ENCODE measurements at regions not wholly inside any gene's neighbourhood (a gene's known extent, or its start where the extent isn't known, plus 50 kb on each side); places are given as distances from the start of the nearest gene placed in this dataset.

GRCh38 chr14:89524990-89525667 is 108.1 kb upstream of the FOXN3 start:
- DNase-seq (ENCODE audit: low read depth): no peak

DNA sequence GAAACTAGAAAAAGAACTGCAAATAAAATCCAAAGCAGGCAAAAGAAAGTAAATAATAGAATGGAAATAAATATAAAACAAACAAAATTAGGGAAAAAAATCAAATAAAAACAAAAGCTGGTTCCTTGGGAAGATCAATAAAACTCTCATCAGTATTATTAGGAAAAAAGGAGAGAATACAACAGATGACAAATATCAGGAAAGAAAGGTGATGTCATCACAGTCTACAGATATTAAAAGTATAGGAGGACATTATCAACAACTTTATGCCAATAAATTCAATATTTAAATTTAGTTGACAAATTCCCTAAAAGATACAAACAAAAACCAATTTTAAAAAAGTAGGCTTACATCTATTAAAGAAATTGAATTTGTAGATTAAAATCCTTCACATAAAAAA is 107.4 kb upstream of the FOXN3 start:
- DNase-seq (ENCODE audit: low read depth): no peak

- no peak for DNase-seq (ENCODE audit: low read depth)
These were observed 105.0 kb upstream of the FOXN3 start for GRCh38 chr14:89521988-89522387.

DNA sequence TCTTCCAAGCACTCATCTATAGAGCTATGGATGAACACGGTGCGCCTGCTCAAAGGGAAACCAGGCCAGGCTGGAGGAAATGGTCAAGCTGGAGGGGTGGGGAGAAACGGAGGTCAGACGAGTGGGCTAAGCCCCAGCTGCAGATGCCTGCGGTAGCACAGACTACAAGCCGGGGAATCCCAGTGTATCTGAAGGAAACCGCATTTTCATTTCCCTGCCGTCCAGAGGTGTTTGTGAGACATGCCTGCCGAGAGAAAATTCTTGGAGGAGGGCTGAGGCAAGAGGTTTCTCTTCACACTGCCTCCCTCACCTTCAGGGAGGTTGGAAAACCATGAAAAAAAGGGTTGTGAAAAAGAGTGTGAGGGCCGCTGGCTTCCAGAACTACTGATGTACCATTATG is 102.0 kb upstream of the FOXN3 start:
- no peak for DNase-seq (ENCODE audit: low read depth)

DNA sequence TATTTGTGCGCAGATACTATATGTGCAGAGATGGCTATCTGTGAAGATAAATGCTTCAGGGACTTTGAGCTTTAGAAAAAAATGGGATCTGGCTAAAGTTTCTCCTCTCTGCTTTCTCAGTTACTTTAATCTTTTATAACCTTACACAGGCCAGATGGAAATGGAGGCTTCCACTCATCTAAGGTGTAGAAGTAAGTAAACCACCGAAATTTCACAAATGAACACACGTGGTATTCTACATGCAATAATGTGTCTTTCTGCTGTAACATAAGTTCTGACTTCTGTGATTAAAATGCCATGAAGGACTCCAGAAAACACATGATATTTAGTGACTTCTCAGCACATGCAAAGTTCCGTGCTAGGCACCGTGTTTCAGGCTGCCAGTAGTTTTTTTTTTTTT is 99.1 kb upstream of the FOXN3 start:
- DNase-seq (ENCODE audit: low read depth): no peak

GRCh38 chr14:89514601-89515000 is 97.6 kb upstream of the FOXN3 start:
- no peak for DNase-seq (ENCODE audit: low read depth)

GRCh38 chr14:89509891-89510290 is 92.9 kb upstream of the FOXN3 start:
- peak; percentile 38 for DNase-seq (ENCODE audit: low read depth)

- no peak for DNase-seq (ENCODE audit: low read depth)
These were observed 91.8 kb upstream of the FOXN3 start for GRCh38 chr14:89508863-89509262.

- peak; percentile 63 for DNase-seq (ENCODE audit: low read depth)
These were observed 91.0 kb upstream of the FOXN3 start for GRCh38 chr14:89507926-89508460.

GRCh38 chr14:89507521-89507920 is 90.5 kb upstream of the FOXN3 start:
- peak; percentile 72 for DNase-seq (ENCODE audit: low read depth)

DNA sequence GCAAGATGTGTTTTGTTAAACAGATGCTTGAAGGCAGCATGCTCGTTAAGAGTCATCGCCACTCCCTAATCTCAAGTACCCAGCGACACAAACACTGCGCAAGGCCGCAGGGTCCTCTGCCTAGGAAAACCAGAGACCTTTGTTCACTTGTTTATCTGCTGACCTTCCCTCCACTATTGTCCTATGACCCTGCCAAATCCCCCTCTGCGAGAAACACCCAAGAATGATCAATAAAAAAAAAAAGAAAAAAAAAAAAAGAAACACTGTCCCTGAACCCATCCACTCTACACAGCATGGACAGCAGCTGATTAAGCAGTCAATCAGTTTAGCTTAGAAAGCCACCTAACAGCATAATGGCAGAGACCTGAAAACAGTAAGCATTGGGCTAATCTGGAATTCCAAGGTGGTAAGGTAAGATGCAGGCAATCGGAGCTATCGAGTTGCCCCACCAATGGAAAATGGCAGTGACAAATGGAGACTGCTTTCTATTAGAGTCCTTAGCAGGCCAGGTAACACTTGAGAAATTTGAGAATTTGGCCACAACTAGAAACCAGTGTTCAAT is 89.9 kb upstream of the FOXN3 start:
- peak; percentile 35 for DNase-seq (ENCODE audit: low read depth)

- peak; percentile 47 for DNase-seq (ENCODE audit: low read depth)
These were observed 87.7 kb upstream of the FOXN3 start for GRCh38 chr14:89504602-89505313.

GRCh38 chr14:89504091-89504490 is 87.1 kb upstream of the FOXN3 start:
- no peak for DNase-seq (ENCODE audit: low read depth)

- DNase-seq (ENCODE audit: low read depth): no peak
These were observed 86.5 kb upstream of the FOXN3 start for GRCh38 chr14:89503431-89503996.

GRCh38 chr14:89502966-89503365 is 85.9 kb upstream of the FOXN3 start:
- no peak for DNase-seq (ENCODE audit: low read depth)

DNA sequence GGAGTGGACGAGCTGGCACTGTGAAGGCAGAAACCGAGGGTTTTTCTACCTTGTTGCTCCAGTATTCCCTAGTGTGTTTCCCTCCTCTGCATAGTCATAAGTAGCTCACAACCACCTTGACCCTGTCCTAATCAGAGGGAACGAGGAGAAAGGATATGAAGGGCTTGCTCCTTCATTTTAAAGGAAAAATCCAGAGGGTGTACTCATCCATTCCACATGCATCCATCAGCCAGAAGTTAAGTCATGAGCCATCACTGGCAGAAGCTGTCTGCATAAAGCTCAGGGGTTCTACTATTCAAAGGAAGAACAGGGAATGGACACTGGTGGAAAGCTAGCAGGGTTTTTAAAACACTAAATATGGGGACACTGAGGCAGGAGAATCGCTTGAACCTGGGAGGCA is 84.3 kb upstream of the FOXN3 start:
- no peak for DNase-seq (ENCODE audit: low read depth)

DNA sequence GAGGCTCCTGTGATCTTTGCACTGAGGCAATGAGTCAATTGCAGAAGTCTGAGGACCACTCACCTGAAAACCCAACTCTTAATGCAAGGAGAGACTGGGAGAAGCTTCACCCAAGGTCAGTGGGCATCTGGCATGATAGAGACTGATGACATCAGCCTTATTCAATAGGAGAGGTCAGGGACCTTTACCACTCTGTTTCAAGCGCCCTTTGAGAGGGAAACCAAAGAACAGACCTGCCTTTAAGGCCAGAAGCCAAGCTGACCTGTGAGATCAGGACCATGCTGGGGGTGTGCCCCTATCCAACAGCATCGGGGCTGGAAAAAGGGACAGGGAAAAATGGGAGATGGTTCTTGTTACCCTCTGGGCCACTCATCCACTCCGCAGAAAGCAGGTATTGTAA is 83.3 kb upstream of the FOXN3 start:
- DNase-seq (ENCODE audit: low read depth): no peak

- no peak for DNase-seq (ENCODE audit: low read depth)
These were observed 81.8 kb upstream of the FOXN3 start for GRCh38 chr14:89498878-89499277.

GRCh38 chr14:89495718-89496117 is 78.7 kb upstream of the FOXN3 start:
- DNase-seq (ENCODE audit: low read depth): no peak

DNA sequence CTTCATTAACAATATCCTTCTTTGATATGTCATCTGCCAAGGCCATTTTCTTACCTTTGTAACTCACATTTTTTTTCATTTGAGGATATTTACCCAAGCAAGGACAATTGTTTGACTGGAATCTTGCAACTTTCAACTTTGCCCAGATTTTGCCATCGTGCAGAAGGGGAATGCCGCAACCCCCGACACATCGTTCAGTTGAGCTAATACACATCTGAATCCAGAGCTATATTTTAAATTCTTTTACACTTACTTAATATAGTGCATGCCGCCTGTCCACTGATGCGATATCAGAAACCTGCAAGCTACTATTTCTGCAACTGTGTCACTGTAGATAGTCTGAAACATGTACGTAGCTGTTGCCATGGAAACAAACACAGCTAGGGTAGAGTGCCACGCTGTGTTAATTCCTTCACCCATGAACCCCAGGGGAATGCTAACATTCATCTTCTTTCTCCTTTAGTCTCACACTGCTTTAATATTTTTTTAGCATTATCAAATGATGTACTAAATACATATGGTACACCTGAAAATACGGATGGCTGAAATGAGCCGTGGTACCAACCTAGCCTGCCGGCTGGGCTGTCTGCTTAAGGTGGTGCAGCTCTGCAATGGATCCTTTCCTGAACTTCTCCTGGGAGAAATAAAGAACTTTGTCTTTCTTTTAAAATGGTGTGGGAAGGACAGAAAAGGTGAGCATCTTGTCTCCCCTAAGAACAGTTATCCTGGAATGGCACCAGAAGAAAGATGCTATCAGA is 77.0 kb upstream of the FOXN3 start:
- DNase-seq (ENCODE audit: low read depth): no peak

GRCh38 chr14:89493406-89493805 is 76.4 kb upstream of the FOXN3 start:
- no peak for DNase-seq (ENCODE audit: low read depth)

- no peak for DNase-seq (ENCODE audit: low read depth)
These were observed 74.8 kb upstream of the FOXN3 start for GRCh38 chr14:89491711-89492381.
